GM19328 (cell line): ENCODE measurements at regions not wholly inside any gene's neighbourhood (a gene's known extent, or its start where the extent isn't known, plus 50 kb on each side); places are given as distances from the start of the nearest gene placed in this dataset.
"Not testable (repeated sequence)": the region's sequence is repeated elsewhere in the genome, so short reads cannot be mapped to it uniquely, and the experiment has no call there.

ENCODE experiments used
- ATAC-seq: cut with Tn5 transposase; IDR thresholded peaks from one replicate; pipeline ENCODE4 v1.9.1; 2021; ENCODE audit warnings: mild to moderate bottlenecking, moderate library complexity; ENCODE audit not compliant: unreplicated experiment

- not testable (repeated sequence) for ATAC-seq
Measured at GRCh38 chr9:67708109-67708508, 150.6 kb upstream of the ANKRD20A1 start.

- ATAC-seq: not testable (repeated sequence)
Measured at GRCh38 chr9:67711429-67711828, 147.3 kb upstream of the ANKRD20A1 start.

GRCh38 chr9:67711931-67712330, 146.8 kb upstream of the ANKRD20A1 start:
- not testable (repeated sequence) for ATAC-seq

GRCh38 chr9:67712956-67713355, 145.8 kb upstream of the ANKRD20A1 start:
- not testable (repeated sequence) for ATAC-seq

GRCh38 chr9:67717830-67718388, 140.8 kb upstream of the ANKRD20A1 start:
- not testable (repeated sequence) for ATAC-seq

- ATAC-seq: not testable (repeated sequence)
Measured at GRCh38 chr9:67720491-67720890, 138.2 kb upstream of the ANKRD20A1 start.

- peak; percentile 73 for ATAC-seq
Measured at GRCh38 chr9:67722460-67723090, 136.2 kb upstream of the ANKRD20A1 start.

GRCh38 chr9:67723185-67723584, 135.5 kb upstream of the ANKRD20A1 start:
- ATAC-seq: not testable (repeated sequence)

- not testable (repeated sequence) for ATAC-seq
Measured at GRCh38 chr9:67724885-67725284, 133.8 kb upstream of the ANKRD20A1 start.

- peak; percentile 66 for ATAC-seq
Measured at GRCh38 chr9:67726213-67726988, 132.3 kb upstream of the ANKRD20A1 start.

- not testable (repeated sequence) for ATAC-seq
Measured at GRCh38 chr9:67763133-67763532, 95.6 kb upstream of the ANKRD20A1 start.

- not testable (repeated sequence) for ATAC-seq
Measured at GRCh38 chr9:67771807-67772206, 86.9 kb upstream of the ANKRD20A1 start.

- not testable (repeated sequence) for ATAC-seq
Measured at GRCh38 chr9:67800170-67800569, 58.6 kb upstream of the ANKRD20A1 start.
